ENCODE measurements at regions not wholly inside any gene's neighbourhood (a gene's known extent, or its start where the extent isn't known, plus 50 kb on each side); places are given as distances from the start of the nearest gene placed in this dataset.

- Histone ChIP-seq H2AFZ (ENCODE audit: low read depth, low read length) (no peak overlapping the region), H3K4me1 (ENCODE audit: insufficient read depth, low read length) (peaks cover 16% of the 10 kb centered on the region), H3K27me3 (ENCODE audit: insufficient read depth, low read length) (no peaks in the 10 kb centered on the region), H3K4me2 (ENCODE audit: low read length) (no peak overlapping the region), H3K4me3 (ENCODE audit: insufficient read depth, low read depth, low read length) (no peak overlapping the region), H4K20me1 (ENCODE audit: insufficient read depth, low read length) (no peaks in the 10 kb centered on the region), H3K9me3 (ENCODE audit: insufficient read depth, low read depth, low read length) (no peaks in the 10 kb centered on the region), H3K36me3 (ENCODE audit: insufficient read depth, low read length) (no peaks in the 10 kb centered on the region), H3K9ac (ENCODE audit: low read length) (no peak overlapping the region), H3K79me2 (ENCODE audit: insufficient read depth, low read length) (no peaks in the 10 kb centered on the region), H3K27ac (ENCODE audit: low read depth, low read length) (no peak overlapping the region)
- no peaks in the 10 kb centered on the region for H3K9me3 Mint-ChIP-seq (ENCODE audit: unreplicated experiment)
- H3K27me3 Mint-ChIP-seq (ENCODE audit: low read depth, unreplicated experiment): no peaks in the 10 kb centered on the region
- peaks cover 18% of the 10 kb centered on the region for H3K4me1 Mint-ChIP-seq (ENCODE audit: low read depth, unreplicated experiment)
- TF ChIP-seq EZH2 (IDR thresholded peaks at IDR 0.05; ENCODE audit: insufficient read depth, low read length) (no peak), CTCF (IDR thresholded peaks at IDR 0.05; ENCODE audit: insufficient read depth, low read depth, low read length) (no peak)
- no peak overlapping the region for H3K27ac Mint-ChIP-seq (ENCODE audit: unreplicated experiment)
- no peaks in the 10 kb centered on the region for H3K36me3 Mint-ChIP-seq (ENCODE audit: low read depth, unreplicated experiment)
- FAIRE-seq: no peak
- peak; percentile 51 for DNase-seq (ENCODE audit: low read depth)
- H3K4me3 Mint-ChIP-seq (ENCODE audit: unreplicated experiment): no peak overlapping the region
Observed at GRCh38 chr2:191618786-191619185, 59.1 kb upstream of the NABP1 start.

- H3K4me2 ChIP-seq (ENCODE audit: low read length): no peak overlapping the region
- no peaks in the 10 kb centered on the region for H3K27me3 ChIP-seq (ENCODE audit: insufficient read depth, low read length)
- H3K36me3 ChIP-seq (ENCODE audit: insufficient read depth, low read length): no peaks in the 10 kb centered on the region
- no peaks in the 10 kb centered on the region for H3K9me3 Mint-ChIP-seq (ENCODE audit: unreplicated experiment)
- no peak overlapping the region for H3K4me3 ChIP-seq (ENCODE audit: insufficient read depth, low read depth, low read length)
- H3K9me3 ChIP-seq (ENCODE audit: insufficient read depth, low read depth, low read length): no peaks in the 10 kb centered on the region
- no peaks in the 10 kb centered on the region for H3K36me3 Mint-ChIP-seq (ENCODE audit: low read depth, unreplicated experiment)
- H3K27me3 Mint-ChIP-seq (ENCODE audit: low read depth, unreplicated experiment): no peaks in the 10 kb centered on the region
- H3K4me1 Mint-ChIP-seq (ENCODE audit: low read depth, unreplicated experiment): peaks cover 25% of the 10 kb centered on the region
- FAIRE-seq (no peak), DNase-seq (ENCODE audit: low read depth) (peak; percentile 88)
- H3K79me2 ChIP-seq (ENCODE audit: insufficient read depth, low read length): no peaks in the 10 kb centered on the region
- H3K9ac ChIP-seq (ENCODE audit: low read length): no peak overlapping the region
- TF ChIP-seq CTCF (IDR thresholded peaks at IDR 0.05; ENCODE audit: insufficient read depth, low read depth, low read length) (no peak), EZH2 (IDR thresholded peaks at IDR 0.05; ENCODE audit: insufficient read depth, low read length) (no peak)
- peak overlapping the region; percentile 95 for H3K27ac Mint-ChIP-seq (ENCODE audit: unreplicated experiment)
- H4K20me1 ChIP-seq (ENCODE audit: insufficient read depth, low read length): no peaks in the 10 kb centered on the region
- no peak overlapping the region for H3K4me3 Mint-ChIP-seq (ENCODE audit: unreplicated experiment)
- H3K4me1 ChIP-seq (ENCODE audit: insufficient read depth, low read length): peaks cover 24% of the 10 kb centered on the region
- no peak overlapping the region for H2AFZ ChIP-seq (ENCODE audit: low read depth, low read length)
- H3K27ac ChIP-seq (ENCODE audit: low read depth, low read length): no peak overlapping the region
Observed at GRCh38 chr2:191620144-191620543, 57.8 kb upstream of the NABP1 start.

- no peak overlapping the region for H3K4me3 Mint-ChIP-seq (ENCODE audit: unreplicated experiment)
- peaks cover 33% of the 10 kb centered on the region for H3K4me1 ChIP-seq (ENCODE audit: insufficient read depth, low read length)
- no peak overlapping the region for H3K4me3 ChIP-seq (ENCODE audit: insufficient read depth, low read depth, low read length)
- TF ChIP-seq EZH2 (IDR thresholded peaks at IDR 0.05; ENCODE audit: insufficient read depth, low read length): no peak
- TF ChIP-seq CTCF (IDR thresholded peaks at IDR 0.05; ENCODE audit: insufficient read depth, low read depth, low read length): no peak
- H3K9me3 Mint-ChIP-seq (ENCODE audit: unreplicated experiment): no peaks in the 10 kb centered on the region
- H3K4me1 Mint-ChIP-seq (ENCODE audit: low read depth, unreplicated experiment): peaks cover 36% of the 10 kb centered on the region
- no peaks in the 10 kb centered on the region for H3K36me3 Mint-ChIP-seq (ENCODE audit: low read depth, unreplicated experiment)
- H3K79me2 ChIP-seq (ENCODE audit: insufficient read depth, low read length): no peaks in the 10 kb centered on the region
- H3K27me3 ChIP-seq (ENCODE audit: insufficient read depth, low read length): no peaks in the 10 kb centered on the region
- no peak overlapping the region for H3K4me2 ChIP-seq (ENCODE audit: low read length)
- H4K20me1 ChIP-seq (ENCODE audit: insufficient read depth, low read length): no peaks in the 10 kb centered on the region
- DNase-seq (ENCODE audit: low read depth): no peak
- no peaks in the 10 kb centered on the region for H3K9me3 ChIP-seq (ENCODE audit: insufficient read depth, low read depth, low read length)
- FAIRE-seq: no peak
- H3K9ac ChIP-seq (ENCODE audit: low read length): no peak overlapping the region
- H3K27me3 Mint-ChIP-seq (ENCODE audit: low read depth, unreplicated experiment): no peaks in the 10 kb centered on the region
- no peak overlapping the region for H3K27ac ChIP-seq (ENCODE audit: low read depth, low read length)
- no peaks in the 10 kb centered on the region for H3K36me3 ChIP-seq (ENCODE audit: insufficient read depth, low read length)
- H3K27ac Mint-ChIP-seq (ENCODE audit: unreplicated experiment): no peak overlapping the region
- no peak overlapping the region for H2AFZ ChIP-seq (ENCODE audit: low read depth, low read length)
Observed at GRCh38 chr2:191622374-191623320, 55.3 kb upstream of the NABP1 start.
